ENCODE measurements at regions not wholly inside any gene's neighbourhood (a gene's known extent, or its start where the extent isn't known, plus 50 kb on each side); places are given as distances from the start of the nearest gene placed in this dataset.

DNA sequence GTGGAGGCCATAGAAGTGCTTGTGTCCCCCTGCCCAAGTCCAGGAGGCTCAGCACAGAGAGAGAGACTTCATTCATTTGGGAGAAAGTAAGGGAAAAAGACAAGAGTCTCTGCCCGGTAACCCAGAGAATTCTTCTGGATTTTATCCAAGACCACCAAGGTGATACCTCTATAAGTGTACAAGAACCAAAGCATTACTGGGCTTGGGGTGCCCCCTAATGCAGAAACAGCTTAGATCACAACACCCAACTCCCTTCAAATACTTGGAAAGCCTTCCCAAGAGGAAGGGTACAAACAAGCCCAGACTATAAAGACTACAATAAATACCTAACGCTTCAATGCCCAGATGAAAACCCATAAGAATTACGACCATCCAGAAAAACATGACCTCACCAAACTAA is 119.7 kb upstream of the PDE3A start:
- Histone ChIP-seq H3K36me3 (ENCODE audit: control insufficient read depth in 3 of 3, insufficient read depth in 3 of 3, low read length in 3 of 3) (no peaks in the 10 kb centered on the region), H3K27me3 (ENCODE audit: control insufficient read depth in 3 of 3, insufficient read depth in 3 of 3, low read length in 3 of 3) (no peaks in the 10 kb centered on the region), H3K27ac (ENCODE audit: low read depth, low read length) (no peak overlapping the region), H3K4me3 (ENCODE audit: low read length in 3 of 3) (no peak overlapping the region), H3K4me1 (ENCODE audit: control insufficient read depth in 3 of 3, insufficient read depth in 3 of 3, low read length in 3 of 3) (no peaks in the 10 kb centered on the region), H3K9me3 (ENCODE audit: control insufficient read depth in 3 of 3, low read length in 3 of 3) (no peaks in the 10 kb centered on the region), H3K9ac (ENCODE audit: low read depth in 1 of 3, low read length in 3 of 3) (no peak overlapping the region)

GRCh38 chr12:20250761-20251160 is 117.6 kb upstream of the PDE3A start:
- H3K27me3 ChIP-seq (ENCODE audit: control insufficient read depth in 3 of 3, insufficient read depth in 3 of 3, low read length in 3 of 3) = no peaks in the 10 kb centered on the region
- H3K9me3 ChIP-seq (ENCODE audit: control insufficient read depth in 3 of 3, low read length in 3 of 3) = no peaks in the 10 kb centered on the region
- no peak overlapping the region for H3K4me3 ChIP-seq (ENCODE audit: low read length in 3 of 3)
- H3K27ac ChIP-seq (ENCODE audit: low read depth, low read length) = no peak overlapping the region
- H3K36me3 ChIP-seq (ENCODE audit: control insufficient read depth in 3 of 3, insufficient read depth in 3 of 3, low read length in 3 of 3) = no peaks in the 10 kb centered on the region
- no peaks in the 10 kb centered on the region for H3K4me1 ChIP-seq (ENCODE audit: control insufficient read depth in 3 of 3, insufficient read depth in 3 of 3, low read length in 3 of 3)
- H3K9ac ChIP-seq (ENCODE audit: low read depth in 1 of 3, low read length in 3 of 3) = no peak overlapping the region

GRCh38 chr12:20257311-20257710 is 111.0 kb upstream of the PDE3A start:
- H3K9ac ChIP-seq (ENCODE audit: low read depth in 1 of 3, low read length in 3 of 3) = no peak overlapping the region
- no peaks in the 10 kb centered on the region for H3K27me3 ChIP-seq (ENCODE audit: control insufficient read depth in 3 of 3, insufficient read depth in 3 of 3, low read length in 3 of 3)
- H3K4me1 ChIP-seq (ENCODE audit: control insufficient read depth in 3 of 3, insufficient read depth in 3 of 3, low read length in 3 of 3) = no peaks in the 10 kb centered on the region
- no peaks in the 10 kb centered on the region for H3K9me3 ChIP-seq (ENCODE audit: control insufficient read depth in 3 of 3, low read length in 3 of 3)
- H3K4me3 ChIP-seq (ENCODE audit: low read length in 3 of 3) = no peak overlapping the region
- no peak overlapping the region for H3K27ac ChIP-seq (ENCODE audit: low read depth, low read length)
- no peaks in the 10 kb centered on the region for H3K36me3 ChIP-seq (ENCODE audit: control insufficient read depth in 3 of 3, insufficient read depth in 3 of 3, low read length in 3 of 3)

DNA sequence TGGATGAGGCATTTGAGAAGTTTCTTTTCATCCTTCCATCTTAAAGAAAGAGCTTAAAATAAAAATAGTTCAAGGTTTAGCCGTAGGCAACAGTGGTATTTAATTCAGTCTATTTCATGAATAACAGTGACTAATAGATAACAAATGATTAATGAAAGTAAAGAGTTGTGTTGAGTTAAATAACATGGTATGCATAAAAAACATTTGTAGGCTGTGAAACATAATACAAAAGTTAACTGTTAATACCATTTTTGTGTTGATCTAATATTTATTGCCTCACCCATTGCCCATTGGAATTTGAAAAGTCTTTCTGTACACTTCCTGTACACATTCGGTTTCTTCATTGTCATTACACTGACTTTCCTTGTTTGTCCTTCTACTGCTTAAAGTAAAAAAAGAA is 108.6 kb upstream of the PDE3A start:
- H3K27ac ChIP-seq (ENCODE audit: low read depth, low read length) = no peak overlapping the region
- no peaks in the 10 kb centered on the region for H3K9me3 ChIP-seq (ENCODE audit: control insufficient read depth in 3 of 3, low read length in 3 of 3)
- no peaks in the 10 kb centered on the region for H3K4me1 ChIP-seq (ENCODE audit: control insufficient read depth in 3 of 3, insufficient read depth in 3 of 3, low read length in 3 of 3)
- no peaks in the 10 kb centered on the region for H3K36me3 ChIP-seq (ENCODE audit: control insufficient read depth in 3 of 3, insufficient read depth in 3 of 3, low read length in 3 of 3)
- no peak overlapping the region for H3K4me3 ChIP-seq (ENCODE audit: low read length in 3 of 3)
- no peak overlapping the region for H3K9ac ChIP-seq (ENCODE audit: low read depth in 1 of 3, low read length in 3 of 3)
- H3K27me3 ChIP-seq (ENCODE audit: control insufficient read depth in 3 of 3, insufficient read depth in 3 of 3, low read length in 3 of 3) = no peaks in the 10 kb centered on the region

DNA sequence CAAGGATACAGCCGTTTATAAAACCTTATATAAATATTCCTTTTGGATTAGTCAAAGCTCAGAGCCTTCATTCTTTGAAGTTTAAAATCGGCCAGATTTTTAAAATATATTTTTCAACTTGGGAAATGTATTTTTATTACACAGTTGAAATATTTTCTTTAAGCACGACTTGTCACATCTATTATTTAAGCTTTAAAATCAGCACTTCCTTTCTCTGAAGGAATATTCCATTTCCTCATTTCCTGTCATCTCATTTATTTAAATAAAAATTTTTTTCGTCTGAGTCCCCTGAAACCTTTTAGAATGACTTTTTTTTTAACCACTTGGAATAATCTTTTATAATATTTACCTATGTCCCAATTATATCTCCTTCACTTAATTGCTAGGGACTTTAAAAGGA is 107.5 kb upstream of the PDE3A start:
- H3K9me3 ChIP-seq (ENCODE audit: control insufficient read depth in 3 of 3, low read length in 3 of 3) = no peaks in the 10 kb centered on the region
- H3K4me1 ChIP-seq (ENCODE audit: control insufficient read depth in 3 of 3, insufficient read depth in 3 of 3, low read length in 3 of 3) = no peaks in the 10 kb centered on the region
- H3K27ac ChIP-seq (ENCODE audit: low read depth, low read length) = no peak overlapping the region
- no peaks in the 10 kb centered on the region for H3K27me3 ChIP-seq (ENCODE audit: control insufficient read depth in 3 of 3, insufficient read depth in 3 of 3, low read length in 3 of 3)
- H3K4me3 ChIP-seq (ENCODE audit: low read length in 3 of 3) = no peak overlapping the region
- no peak overlapping the region for H3K9ac ChIP-seq (ENCODE audit: low read depth in 1 of 3, low read length in 3 of 3)
- H3K36me3 ChIP-seq (ENCODE audit: control insufficient read depth in 3 of 3, insufficient read depth in 3 of 3, low read length in 3 of 3) = no peaks in the 10 kb centered on the region

DNA sequence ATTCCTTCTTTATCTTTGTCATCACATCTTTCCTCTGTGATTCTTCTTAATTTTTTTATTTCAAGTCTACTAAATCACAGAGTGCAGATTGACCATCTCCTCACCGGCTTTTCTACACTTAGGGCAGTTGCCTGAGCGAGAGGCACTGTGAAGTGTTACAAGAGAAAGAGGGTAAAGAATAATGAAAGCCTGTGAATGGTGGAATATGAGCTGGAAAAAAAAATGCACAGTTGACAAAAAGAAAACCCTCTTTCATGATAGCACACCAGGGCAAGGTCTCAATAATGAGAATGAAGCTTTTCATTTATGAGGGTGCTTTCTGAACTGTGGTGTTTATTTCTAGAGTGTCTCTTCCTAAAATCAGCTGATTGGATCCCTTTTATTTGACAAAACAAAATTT is 106.2 kb upstream of the PDE3A start:
- no peaks in the 10 kb centered on the region for H3K36me3 ChIP-seq (ENCODE audit: control insufficient read depth in 3 of 3, insufficient read depth in 3 of 3, low read length in 3 of 3)
- H3K4me1 ChIP-seq (ENCODE audit: control insufficient read depth in 3 of 3, insufficient read depth in 3 of 3, low read length in 3 of 3) = no peaks in the 10 kb centered on the region
- no peaks in the 10 kb centered on the region for H3K9me3 ChIP-seq (ENCODE audit: control insufficient read depth in 3 of 3, low read length in 3 of 3)
- no peak overlapping the region for H3K4me3 ChIP-seq (ENCODE audit: low read length in 3 of 3)
- H3K9ac ChIP-seq (ENCODE audit: low read depth in 1 of 3, low read length in 3 of 3) = no peak overlapping the region
- no peaks in the 10 kb centered on the region for H3K27me3 ChIP-seq (ENCODE audit: control insufficient read depth in 3 of 3, insufficient read depth in 3 of 3, low read length in 3 of 3)
- H3K27ac ChIP-seq (ENCODE audit: low read depth, low read length) = no peak overlapping the region

GRCh38 chr12:20264026-20264425 is 104.3 kb upstream of the PDE3A start:
- Histone ChIP-seq H3K27ac (ENCODE audit: low read depth, low read length) (no peak overlapping the region), H3K4me1 (ENCODE audit: control insufficient read depth in 3 of 3, insufficient read depth in 3 of 3, low read length in 3 of 3) (no peaks in the 10 kb centered on the region), H3K27me3 (ENCODE audit: control insufficient read depth in 3 of 3, insufficient read depth in 3 of 3, low read length in 3 of 3) (no peaks in the 10 kb centered on the region), H3K4me3 (ENCODE audit: low read length in 3 of 3) (no peak overlapping the region), H3K36me3 (ENCODE audit: control insufficient read depth in 3 of 3, insufficient read depth in 3 of 3, low read length in 3 of 3) (no peaks in the 10 kb centered on the region), H3K9me3 (ENCODE audit: control insufficient read depth in 3 of 3, low read length in 3 of 3) (no peaks in the 10 kb centered on the region), H3K9ac (ENCODE audit: low read depth in 1 of 3, low read length in 3 of 3) (no peak overlapping the region)

- H3K9ac ChIP-seq (ENCODE audit: low read depth in 1 of 3, low read length in 3 of 3) = no peak overlapping the region
- H3K36me3 ChIP-seq (ENCODE audit: control insufficient read depth in 3 of 3, insufficient read depth in 3 of 3, low read length in 3 of 3) = no peaks in the 10 kb centered on the region
Observed at GRCh38 chr12:20264608-20265114, 103.7 kb upstream of the PDE3A start.

GRCh38 chr12:20268121-20268732 is 100.1 kb upstream of the PDE3A start:
- H3K9ac ChIP-seq (ENCODE audit: low read depth in 1 of 3, low read length in 3 of 3) = no peak overlapping the region
- H3K9me3 ChIP-seq (ENCODE audit: control insufficient read depth in 3 of 3, low read length in 3 of 3) = no peaks in the 10 kb centered on the region
- peaks cover 0 to 10% (median 3%) of the 10 kb centered on the region in 3 donors for H3K4me1 ChIP-seq (ENCODE audit: control insufficient read depth in 3 of 3, insufficient read depth in 3 of 3, low read length in 3 of 3)
- H3K4me3 ChIP-seq (ENCODE audit: low read length in 3 of 3) = no peak overlapping the region
- no peaks in the 10 kb centered on the region for H3K36me3 ChIP-seq (ENCODE audit: control insufficient read depth in 3 of 3, insufficient read depth in 3 of 3, low read length in 3 of 3)
- H3K27me3 ChIP-seq (ENCODE audit: control insufficient read depth in 3 of 3, insufficient read depth in 3 of 3, low read length in 3 of 3) = no peaks in the 10 kb centered on the region
- no peak overlapping the region for H3K27ac ChIP-seq (ENCODE audit: low read depth, low read length)

More at GRCh38 chr12:20264608-20265114, 103.7 kb upstream of the PDE3A start:
- no peaks in the 10 kb centered on the region for H3K9me3 ChIP-seq (ENCODE audit: control insufficient read depth in 3 of 3, low read length in 3 of 3)
- H3K27ac ChIP-seq (ENCODE audit: low read depth, low read length) = no peak overlapping the region
- H3K27me3 ChIP-seq (ENCODE audit: control insufficient read depth in 3 of 3, insufficient read depth in 3 of 3, low read length in 3 of 3) = no peaks in the 10 kb centered on the region
- no peaks in the 10 kb centered on the region for H3K4me1 ChIP-seq (ENCODE audit: control insufficient read depth in 3 of 3, insufficient read depth in 3 of 3, low read length in 3 of 3)
- H3K4me3 ChIP-seq (ENCODE audit: low read length in 3 of 3) = no peak overlapping the region

- peaks cover 0 to 14% (median 6%) of the 10 kb centered on the region in 3 donors for H3K4me1 ChIP-seq (ENCODE audit: control insufficient read depth in 3 of 3, insufficient read depth in 3 of 3, low read length in 3 of 3)
- H3K36me3 ChIP-seq (ENCODE audit: control insufficient read depth in 3 of 3, insufficient read depth in 3 of 3, low read length in 3 of 3) = no peaks in the 10 kb centered on the region
- no peak overlapping the region for H3K4me3 ChIP-seq (ENCODE audit: low read length in 3 of 3)
- H3K9me3 ChIP-seq (ENCODE audit: control insufficient read depth in 3 of 3, low read length in 3 of 3) = no peaks in the 10 kb centered on the region
- no peaks in the 10 kb centered on the region for H3K27me3 ChIP-seq (ENCODE audit: control insufficient read depth in 3 of 3, insufficient read depth in 3 of 3, low read length in 3 of 3)
- H3K27ac ChIP-seq (ENCODE audit: low read depth, low read length) = no peak overlapping the region
- no peak overlapping the region for H3K9ac ChIP-seq (ENCODE audit: low read depth in 1 of 3, low read length in 3 of 3)
Observed at GRCh38 chr12:20268771-20269170, 99.6 kb upstream of the PDE3A start.

Measured in skeletal muscle tissue (tissue), 3 donors.